GM21786 (cell line): ENCODE measurements at regions not wholly inside any gene's neighbourhood (a gene's known extent, or its start where the extent isn't known, plus 50 kb on each side); places are given as distances from the start of the nearest gene placed in this dataset.
"Not testable (repeated sequence)": the region's sequence is repeated elsewhere in the genome, so short reads cannot be mapped to it uniquely, and the experiment has no call there.

Experiments
- ATAC-seq: cut with Tn5 transposase; IDR thresholded peaks from one replicate; pipeline ENCODE4 v1.9.1; 2021; ENCODE audit not compliant: unreplicated experiment

GRCh38 chr13:60214213-60215055 is 50.7 kb upstream of the DIAPH3 start:
- ATAC-seq = no peak

- no peak for ATAC-seq
These were observed 56.3 kb upstream of the DIAPH3 start for GRCh38 chr13:60220072-60220471.

GRCh38 chr13:60221581-60221980 is 57.9 kb upstream of the DIAPH3 start:
- no peak for ATAC-seq

GRCh38 chr13:60226507-60226906 is 62.8 kb upstream of the DIAPH3 start:
- ATAC-seq = no peak

GRCh38 chr13:60227158-60227557 is 63.4 kb upstream of the DIAPH3 start:
- ATAC-seq = no peak

GRCh38 chr13:60229708-60230272 is 66.1 kb upstream of the DIAPH3 start:
- ATAC-seq = peak; percentile 44

- ATAC-seq = peak; percentile 68
These were observed 66.9 kb upstream of the DIAPH3 start for GRCh38 chr13:60230593-60230992.

- no peak for ATAC-seq
These were observed 78.4 kb upstream of the DIAPH3 start for GRCh38 chr13:60242043-60242595.

- ATAC-seq = no peak
These were observed 80.7 kb upstream of the DIAPH3 start for GRCh38 chr13:60244381-60244780.

- not testable (repeated sequence) for ATAC-seq
These were observed 87.7 kb upstream of the DIAPH3 start for GRCh38 chr13:60251419-60251818.

GRCh38 chr13:60258349-60258748 is 94.6 kb upstream of the DIAPH3 start:
- ATAC-seq = no peak

- no peak for ATAC-seq
These were observed 96.7 kb upstream of the DIAPH3 start for GRCh38 chr13:60260440-60260839.

GRCh38 chr13:60261432-60262351 is 98.0 kb upstream of the DIAPH3 start:
- ATAC-seq = no peak

GRCh38 chr13:60265566-60265965 is 101.8 kb upstream of the DIAPH3 start:
- no peak for ATAC-seq

- ATAC-seq = peak; percentile 75
These were observed 103.9 kb upstream of the DIAPH3 start for GRCh38 chr13:60267498-60268202.

GRCh38 chr13:60268203-60268555 is 104.5 kb upstream of the DIAPH3 start:
- ATAC-seq = no peak

GRCh38 chr13:60273971-60274527 is 110.3 kb upstream of the DIAPH3 start:
- ATAC-seq = no peak

- no peak for ATAC-seq
These were observed 110.9 kb upstream of the DIAPH3 start for GRCh38 chr13:60274655-60275054.

GRCh38 chr13:60275208-60275607 is 111.5 kb upstream of the DIAPH3 start:
- ATAC-seq = no peak

GRCh38 chr13:60280524-60280923 is 116.5 kb upstream of the TDRD3 start:
- not testable (repeated sequence) for ATAC-seq
